Panc1 (cell line): ENCODE measurements at regions not wholly inside any gene's neighbourhood (a gene's known extent, or its start where the extent isn't known, plus 50 kb on each side); places are given as distances from the start of the nearest gene placed in this dataset.

Experiments used
- ATAC-seq: fragments of 200-7000 bp; cut with Tn5 transposase; 2 replicates; pipeline ENCODE4 v1.9.1; 2020; ENCODE audit warnings: mild to moderate bottlenecking, moderate library complexity
- BruUV-seq: library from RNA; stranded (reverse); fragments of 400-500 nt; replicated peaks from 2 replicates; lab custom pipeline; 2021; lab: Mats Ljungman, UMichigan
- CTCF ChIA-PET: fragments of 300-600 bp; sonication (Branson Sonifier 250); formaldehyde crosslinking; loops from one replicate; lab custom pipeline; 2022; ENCODE audit warnings: antibody characterized with exemption; lab: Charles Lee
- POLR2A ChIA-PET: fragments of 300-600 bp; sonication (Branson Sonifier 250); formaldehyde crosslinking; loops from one replicate; lab custom pipeline; 2022; ENCODE audit warnings: antibody characterized with exemption; lab: Charles Lee
- DNase-seq: peaks from one replicate; pipeline ENCODE4 v3.0.0-alpha.2; 2010; ENCODE audit warnings: low read depth, low spot score
- H3K27ac ChIP-seq: 2 replicates; pipeline ENCODE4 v1.5.1; 2011; ENCODE audit warnings: mild to moderate bottlenecking, low read length, inconsistent platforms
- H3K27me3 ChIP-seq: fragments of 200-500 bp; sonication (Bioruptor generic); 2 replicates; pipeline ENCODE4 v1.6.0; 2014; ENCODE audit warnings: low read length, inconsistent platforms; ENCODE audit not compliant: control insufficient read depth, insufficient read depth
- H3K36me3 ChIP-seq: fragments of 200-500 bp; sonication (Bioruptor generic); 2 replicates; pipeline ENCODE4 v1.5.1; 2014; ENCODE audit warnings: inconsistent platforms, mild to moderate bottlenecking, low read length, moderate library complexity; ENCODE audit not compliant: control insufficient read depth, insufficient read depth
- H3K4me1 ChIP-seq: 2 replicates; pipeline ENCODE4 v1.5.1; 2011; ENCODE audit warnings: inconsistent platforms, mild to moderate bottlenecking, low read length, moderate library complexity; ENCODE audit not compliant: control insufficient read depth, insufficient read depth
- H3K4me3 ChIP-seq, 2 experiments: 2 replicates each; pipeline ENCODE4 v1.5.1; 2011 to 2012; ENCODE audit warnings: low read depth in 2 of 2, low read length in 2 of 2, mild to moderate bottlenecking in 2 of 2, inconsistent platforms in 1 of 2, moderate library complexity in 1 of 2
- H3K9me3 ChIP-seq: fragments of 200-500 bp; sonication (Bioruptor generic); 2 replicates; pipeline ENCODE4 v1.5.1; 2014; ENCODE audit warnings: low read depth, mild to moderate bottlenecking, inconsistent platforms, low read length, moderate library complexity; ENCODE audit not compliant: control insufficient read depth, insufficient read depth
- CTCF ChIP-seq: fragments of 450-650 bp; IDR thresholded peaks from 2 replicates; pipeline ENCODE4 v1.5.1; 2017; ENCODE audit warnings: mild to moderate bottlenecking
- POLR2AphosphoS5 ChIP-seq: IDR thresholded peaks from 2 replicates; pipeline ENCODE4 v1.6.1; 2012; ENCODE audit warnings: mild to moderate bottlenecking, low read depth, low read length, moderate library complexity
- REST ChIP-seq, 2 experiments: IDR thresholded peaks; 2 replicates each; pipeline ENCODE4 v1.6.1; 2011 to 2012; ENCODE audit warnings: low read depth in 2 of 2, control low read depth in 1 of 2, low read length in 1 of 2, mild to moderate bottlenecking in 1 of 2, moderate library complexity in 1 of 2; ENCODE audit not compliant: insufficient read depth in 1 of 2
- SIN3A ChIP-seq: IDR thresholded peaks from 2 replicates; pipeline ENCODE4 v1.6.1; 2012; ENCODE audit warnings: low read depth, mild to moderate bottlenecking, low read length, moderate library complexity, borderline replicate concordance; ENCODE audit not compliant: insufficient read depth
- TCF7L2 ChIP-seq: IDR thresholded peaks from 2 replicates; pipeline ENCODE4 v1.6.1; 2011; ENCODE audit warnings: mild to moderate bottlenecking, low read depth, low read length, inconsistent platforms
- in situ Hi-C: cut with HindIII; loops from 2 replicates; pipeline ENCODE4 v1.10.0; 2016; ENCODE audit warnings: low sequenced_read_pairs, low pct_unique_long_range_greater_than_20kb
- intact Hi-C: fragments of 100-400 bp; cut with micrococcal nuclease; formaldehyde crosslinking; loops from one replicate; pipeline ENCODE4 v1.10.0; 2022; ENCODE audit not compliant: unreplicated experiment

GRCh38 chr7:113783403-113783802 is 135.4 kb downstream of the PPP1R3A start:
- intact Hi-C loops (no loop called here), in situ Hi-C loops (no loop called here)
- H3K27ac ChIP-seq = no peak overlapping the region
- TF ChIP-seq POLR2AphosphoS5 = no peak
- no peak for TF ChIP-seq SIN3A
- TF ChIP-seq CTCF = no peak
- TF ChIP-seq REST (IDR thresholded peaks at IDR 0.05; ENCODE audit: insufficient read depth in 1 of 2, low read depth in 2 of 2, low read length in 1 of 2) = no peak
- no peak for TF ChIP-seq TCF7L2
- H3K27me3 ChIP-seq = no peaks in the 10 kb centered on the region
- no peaks in the 10 kb centered on the region for H3K36me3 ChIP-seq
- no TSS peak for BruUV-seq
- DNase-seq = no peak
- no peaks in the 10 kb centered on the region for H3K9me3 ChIP-seq
- H3K4me3 ChIP-seq = no peak overlapping the region
- ChIA-PET POLR2A (no interaction called here), CTCF (no interaction called here)
- ATAC-seq = no peak
- no peaks in the 10 kb centered on the region for H3K4me1 ChIP-seq

GRCh38 chr7:113775804-113776203 is 143.0 kb downstream of the PPP1R3A start:
- H3K36me3 ChIP-seq = no peaks in the 10 kb centered on the region
- H3K27ac ChIP-seq = no peak overlapping the region
- no peaks in the 10 kb centered on the region for H3K4me1 ChIP-seq
- POLR2A ChIA-PET = no interaction called here
- CTCF ChIA-PET = no interaction called here
- ATAC-seq = no peak
- H3K4me3 ChIP-seq = no peak overlapping the region
- in situ Hi-C loops (no loop called here), intact Hi-C loops (loop anchor here (10.0 kb wide), 1 partner anchor 239 kb away; no protein-coding TSS in a partner anchor)
- no peaks in the 10 kb centered on the region for H3K9me3 ChIP-seq
- no peak for DNase-seq
- BruUV-seq = no TSS peak
- H3K27me3 ChIP-seq = no peaks in the 10 kb centered on the region
- TF ChIP-seq CTCF (no peak), SIN3A (no peak), TCF7L2 (no peak), POLR2AphosphoS5 (no peak), REST (IDR thresholded peaks at IDR 0.05; ENCODE audit: insufficient read depth in 1 of 2, low read depth in 2 of 2, low read length in 1 of 2) (no peak)
